Type B pancreatic cell (in vitro differentiated cells): ENCODE measurements at regions not wholly inside any gene's neighbourhood (a gene's known extent, or its start where the extent isn't known, plus 50 kb on each side); places are given as distances from the start of the nearest gene placed in this dataset.
"Not testable (repeated sequence)": the region's sequence is repeated elsewhere in the genome, so short reads cannot be mapped to it uniquely, and the experiment has no call there.

ENCODE experiments used
- DNase-seq: peaks from one replicate; pipeline ENCODE4 v3.0.0; 2021; ENCODE audit warnings: mixed read lengths; ENCODE audit not compliant: unreplicated experiment; ENCODE audit errors: extremely low spot score
- H3K27ac Mint-ChIP-seq: 2 replicates; pipeline ENCODE4 v1.8.0; 2021; ENCODE audit warnings: mild to moderate bottlenecking, mixed read lengths
- H3K27me3 Mint-ChIP-seq: 2 replicates; pipeline ENCODE4 v1.8.0; 2021; ENCODE audit warnings: mixed read lengths
- H3K36me3 Mint-ChIP-seq: 2 replicates; pipeline ENCODE4 v1.8.0; 2021; ENCODE audit warnings: mixed read lengths
- H3K4me1 Mint-ChIP-seq: one replicate; pipeline ENCODE4 v1.8.0; 2021; ENCODE audit warnings: mixed read lengths; ENCODE audit not compliant: unreplicated experiment
- H3K4me3 Mint-ChIP-seq: 2 replicates; pipeline ENCODE4 v1.8.0; 2021; ENCODE audit warnings: mild to moderate bottlenecking, mixed read lengths
- H3K9me3 Mint-ChIP-seq: 2 replicates; pipeline ENCODE4 v1.8.0; 2021; ENCODE audit warnings: mixed read lengths
- TF ChIP-seq, protein P1 (sequence below): fragments of 200-600 bp; sonication (generic); conservative IDR thresholded peaks from 2 replicates; pipeline ENCODE4 v1.5.0; 2021; ENCODE audit warnings: antibody characterized with exemption, mild to moderate bottlenecking

DNA sequence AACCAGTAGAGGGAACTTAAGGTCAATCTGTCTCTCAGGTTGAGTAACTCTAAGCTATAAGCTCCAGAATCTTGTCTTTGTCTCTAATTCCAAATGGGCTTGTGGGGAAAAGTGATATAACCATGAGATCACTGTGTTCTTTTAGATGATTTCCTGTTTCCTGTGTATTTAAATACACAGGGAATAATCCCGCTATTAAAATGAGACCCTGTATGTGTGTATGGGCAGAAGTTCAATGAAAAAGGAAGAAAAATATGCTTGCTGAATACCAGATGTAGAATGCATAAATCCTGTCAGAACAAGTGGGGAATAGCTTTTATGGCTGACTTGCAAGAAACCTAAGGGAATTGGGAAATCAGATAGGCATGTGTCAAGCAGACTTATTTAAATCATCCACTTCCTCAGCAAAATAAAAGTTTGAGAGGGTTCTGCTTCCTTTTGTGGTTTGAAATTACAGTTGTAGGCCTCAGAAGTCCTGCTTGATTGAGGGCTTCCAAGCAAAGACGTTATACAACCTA lies 164.7 kb upstream of the PDE7B start:
- no peak overlapping the region for H3K27ac Mint-ChIP-seq
- H3K9me3 Mint-ChIP-seq: no peaks in the 10 kb centered on the region
- no peaks in the 10 kb centered on the region for H3K36me3 Mint-ChIP-seq
- no peak for DNase-seq
- H3K4me1 Mint-ChIP-seq: peaks cover 5% of the 10 kb centered on the region
- no peak overlapping the region for H3K4me3 Mint-ChIP-seq
- no peaks in the 10 kb centered on the region for H3K27me3 Mint-ChIP-seq
- TF ChIP-seq, protein P1, sequence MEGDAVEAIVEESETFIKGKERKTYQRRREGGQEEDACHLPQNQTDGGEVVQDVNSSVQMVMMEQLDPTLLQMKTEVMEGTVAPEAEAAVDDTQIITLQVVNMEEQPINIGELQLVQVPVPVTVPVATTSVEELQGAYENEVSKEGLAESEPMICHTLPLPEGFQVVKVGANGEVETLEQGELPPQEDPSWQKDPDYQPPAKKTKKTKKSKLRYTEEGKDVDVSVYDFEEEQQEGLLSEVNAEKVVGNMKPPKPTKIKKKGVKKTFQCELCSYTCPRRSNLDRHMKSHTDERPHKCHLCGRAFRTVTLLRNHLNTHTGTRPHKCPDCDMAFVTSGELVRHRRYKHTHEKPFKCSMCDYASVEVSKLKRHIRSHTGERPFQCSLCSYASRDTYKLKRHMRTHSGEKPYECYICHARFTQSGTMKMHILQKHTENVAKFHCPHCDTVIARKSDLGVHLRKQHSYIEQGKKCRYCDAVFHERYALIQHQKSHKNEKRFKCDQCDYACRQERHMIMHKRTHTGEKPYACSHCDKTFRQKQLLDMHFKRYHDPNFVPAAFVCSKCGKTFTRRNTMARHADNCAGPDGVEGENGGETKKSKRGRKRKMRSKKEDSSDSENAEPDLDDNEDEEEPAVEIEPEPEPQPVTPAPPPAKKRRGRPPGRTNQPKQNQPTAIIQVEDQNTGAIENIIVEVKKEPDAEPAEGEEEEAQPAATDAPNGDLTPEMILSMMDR: no peak

DNA sequence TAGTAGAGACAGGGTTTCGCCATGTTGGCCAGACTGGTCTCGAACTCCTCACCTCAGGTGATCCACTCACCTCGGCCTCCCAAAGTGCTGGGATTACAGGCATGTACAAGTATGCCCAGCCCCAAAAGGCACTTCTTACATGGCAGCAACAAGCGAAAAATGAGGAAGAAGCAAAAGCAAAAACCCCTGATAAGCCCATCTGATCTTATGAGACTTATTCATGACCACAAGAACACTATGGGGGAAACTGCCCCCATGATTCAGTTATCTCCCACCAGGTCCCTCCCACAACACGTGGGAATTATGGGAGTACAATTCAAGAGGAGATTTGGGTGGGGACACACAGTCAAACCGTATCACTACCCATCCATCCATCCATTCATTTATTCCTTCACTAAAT lies 163.0 kb upstream of the PDE7B start:
- not testable (repeated sequence) for H3K9me3 Mint-ChIP-seq, H3K4me1 Mint-ChIP-seq, H3K27ac Mint-ChIP-seq, H3K36me3 Mint-ChIP-seq, H3K27me3 Mint-ChIP-seq, DNase-seq, H3K4me3 Mint-ChIP-seq

DNA sequence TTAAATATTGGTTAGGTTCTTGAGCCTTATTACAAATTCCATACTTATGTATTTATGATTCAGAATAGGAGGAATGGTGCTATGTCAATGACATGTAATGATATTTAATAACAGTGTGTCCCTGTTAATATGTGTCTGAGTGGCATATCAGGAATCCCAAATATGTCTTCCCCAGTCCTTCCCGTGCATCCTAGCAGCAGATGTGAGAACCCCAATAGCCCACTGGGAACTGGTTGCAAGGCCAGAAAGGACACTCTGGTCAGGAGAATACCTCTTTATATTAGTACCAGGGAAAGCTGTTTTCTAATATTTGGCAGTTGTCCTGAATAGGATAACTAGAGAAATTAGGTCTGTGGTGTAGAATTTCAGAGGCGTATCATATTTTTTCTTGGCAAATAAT lies 159.1 kb upstream of the PDE7B start:
- Mint-ChIP-seq H3K9me3 (peaks cover 7% of the 10 kb centered on the region), H3K4me3 (no peak overlapping the region), H3K36me3 (peaks cover 5% of the 10 kb centered on the region), H3K27me3 (peaks cover 4% of the 10 kb centered on the region), H3K4me1 (no peaks in the 10 kb centered on the region), H3K27ac (no peak overlapping the region)
- TF ChIP-seq, protein P1: no peak
- no peak for DNase-seq

DNA sequence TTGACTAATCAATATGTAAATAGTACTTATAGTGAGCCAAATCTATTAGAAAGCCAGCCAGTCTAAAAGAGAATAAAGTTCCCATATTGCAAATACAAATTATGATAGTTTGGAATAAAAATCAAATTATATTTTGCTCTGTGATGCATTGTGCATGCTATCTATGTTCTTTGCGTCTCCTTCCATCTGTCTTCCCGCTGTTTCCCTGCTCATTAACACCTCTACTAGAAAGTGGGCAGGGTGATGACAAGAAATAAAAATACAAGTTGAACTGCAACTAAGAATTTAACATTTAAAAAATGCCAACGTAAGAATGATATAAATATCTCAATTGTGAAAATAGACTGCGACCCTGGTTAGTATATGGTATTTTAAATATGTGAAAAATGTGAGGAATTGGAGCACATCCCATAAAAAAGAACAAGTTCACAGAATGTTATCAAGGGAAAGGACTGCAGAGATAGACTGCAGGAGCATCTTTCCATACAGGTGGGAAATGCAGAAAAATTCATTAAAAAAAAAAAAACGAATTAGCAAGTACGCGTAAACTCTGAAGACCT lies 157.6 kb upstream of the PDE7B start:
- Mint-ChIP-seq H3K27me3 (peaks cover 4% of the 10 kb centered on the region), H3K4me3 (no peak overlapping the region), H3K27ac (no peak overlapping the region), H3K4me1 (no peaks in the 10 kb centered on the region), H3K36me3 (peaks cover 5% of the 10 kb centered on the region), H3K9me3 (peaks cover 7% of the 10 kb centered on the region)
- DNase-seq: no peak
- TF ChIP-seq, protein P1: no peak

DNA sequence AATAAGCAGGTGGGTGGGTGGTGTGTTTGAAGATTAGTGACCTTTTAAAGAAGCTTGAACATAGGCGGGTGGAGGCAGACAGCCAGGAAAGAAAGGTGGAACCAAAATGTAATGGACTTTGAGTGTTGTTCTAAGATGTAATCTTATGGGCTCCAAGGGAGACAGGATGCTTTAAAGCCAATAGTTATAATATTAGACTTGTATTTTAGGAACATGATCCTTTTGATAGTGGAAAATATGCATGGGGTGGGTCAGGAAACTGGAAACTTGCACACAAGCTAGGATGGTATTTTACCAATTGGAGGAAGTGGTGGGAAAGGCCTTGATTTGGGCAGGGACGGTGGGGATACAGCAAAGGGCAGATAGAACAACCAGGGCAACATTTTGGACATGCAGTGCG lies 151.8 kb upstream of the PDE7B start:
- Mint-ChIP-seq H3K36me3 (no peaks in the 10 kb centered on the region), H3K9me3 (peaks cover 6% of the 10 kb centered on the region), H3K4me1 (no peaks in the 10 kb centered on the region), H3K27me3 (no peaks in the 10 kb centered on the region), H3K4me3 (no peak overlapping the region), H3K27ac (no peak overlapping the region)
- DNase-seq: no peak
- TF ChIP-seq, protein P1: no peak

DNA sequence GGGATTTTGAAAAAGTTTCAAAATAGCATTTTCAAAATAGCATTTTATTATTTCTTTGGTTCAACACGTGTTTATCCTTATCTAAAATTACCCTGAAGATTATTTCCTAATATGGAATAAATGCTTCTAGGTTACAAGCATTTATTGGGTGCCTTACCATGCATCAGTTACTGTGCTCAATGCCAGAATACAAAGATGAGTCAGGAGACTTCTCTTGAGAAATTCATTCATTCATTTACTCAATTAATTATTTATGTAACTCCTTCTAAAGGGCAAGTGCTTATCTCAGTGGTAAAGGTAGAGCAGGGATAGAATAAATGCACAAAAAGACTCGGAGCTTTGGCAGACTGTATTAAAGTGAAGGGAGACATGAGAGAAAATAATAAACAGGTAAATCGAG lies 150.1 kb upstream of the PDE7B start:
- Mint-ChIP-seq H3K4me1 (no peaks in the 10 kb centered on the region), H3K27me3 (no peaks in the 10 kb centered on the region), H3K9me3 (peaks cover 6% of the 10 kb centered on the region), H3K36me3 (no peaks in the 10 kb centered on the region), H3K4me3 (no peak overlapping the region), H3K27ac (no peak overlapping the region)
- TF ChIP-seq, protein P1: no peak
- DNase-seq: no peak
